GM18861 (cell line): ENCODE measurements at regions not wholly inside any gene's neighbourhood (a gene's known extent, or its start where the extent isn't known, plus 50 kb on each side); places are given as distances from the start of the nearest gene placed in this dataset.
"Not testable (repeated sequence)": the region's sequence is repeated elsewhere in the genome, so short reads cannot be mapped to it uniquely, and the experiment has no call there.

Experiments
- ATAC-seq: cut with Tn5 transposase; IDR thresholded peaks from one replicate; pipeline ENCODE4 v1.9.1; 2021; ENCODE audit not compliant: unreplicated experiment

GRCh38 chr3:144968750-144969350 is 997.2 kb downstream of the DIPK2A start:
- no peak for ATAC-seq

GRCh38 chr3:144984481-144984880 is 1012.9 kb downstream of the DIPK2A start:
- ATAC-seq: not testable (repeated sequence)

- ATAC-seq: no peak
Measured at GRCh38 chr3:144989807-144990206, 1018.2 kb downstream of the DIPK2A start.

- ATAC-seq: no peak
Measured at GRCh38 chr3:144995856-144996255, 1024.2 kb downstream of the DIPK2A start.

GRCh38 chr3:145005427-145005826 is 1033.8 kb downstream of the DIPK2A start:
- no peak for ATAC-seq

GRCh38 chr3:145006271-145006670 is 1034.6 kb downstream of the DIPK2A start:
- no peak for ATAC-seq

- no peak for ATAC-seq
Measured at GRCh38 chr3:145013931-145014330, 1042.3 kb downstream of the DIPK2A start.

- ATAC-seq: no peak
Measured at GRCh38 chr3:145015253-145015652, 1043.6 kb downstream of the DIPK2A start.

GRCh38 chr3:145017959-145018358 is 1046.3 kb downstream of the DIPK2A start:
- ATAC-seq: no peak

- ATAC-seq: no peak
Measured at GRCh38 chr3:145022447-145022846, 1050.8 kb downstream of the DIPK2A start.

- ATAC-seq: no peak
Measured at GRCh38 chr3:145024700-145025099, 1053.1 kb downstream of the DIPK2A start.

- ATAC-seq: not testable (repeated sequence)
Measured at GRCh38 chr3:145027186-145027585, 1055.6 kb downstream of the DIPK2A start.

- ATAC-seq: no peak
Measured at GRCh38 chr3:145032791-145033190, 1061.2 kb downstream of the DIPK2A start.

- no peak for ATAC-seq
Measured at GRCh38 chr3:145035682-145036081, 1064.1 kb downstream of the DIPK2A start.

GRCh38 chr3:145054055-145054454 is 1082.4 kb downstream of the DIPK2A start:
- ATAC-seq: not testable (repeated sequence)

GRCh38 chr3:145055375-145056076 is 1083.9 kb downstream of the DIPK2A start:
- peak; percentile 86 for ATAC-seq

GRCh38 chr3:145058483-145058882 is 1086.9 kb downstream of the DIPK2A start:
- no peak for ATAC-seq

GRCh38 chr3:145063616-145064015 is 1092.0 kb downstream of the DIPK2A start:
- no peak for ATAC-seq

GRCh38 chr3:145070795-145071194 is 1090.2 kb downstream of the PLOD2 start:
- ATAC-seq: no peak

GRCh38 chr3:145079436-145079835 is 1081.5 kb downstream of the PLOD2 start:
- no peak for ATAC-seq

GRCh38 chr3:145087038-145087437 is 1073.9 kb downstream of the PLOD2 start:
- ATAC-seq: no peak

GRCh38 chr3:145088917-145089316 is 1072.1 kb downstream of the PLOD2 start:
- ATAC-seq: peak; percentile 93

GRCh38 chr3:145089337-145089736 is 1071.6 kb downstream of the PLOD2 start:
- no peak for ATAC-seq
